D341Med (cell line): ENCODE measurements at regions not wholly inside any gene's neighbourhood (a gene's known extent, or its start where the extent isn't known, plus 50 kb on each side); places are given as distances from the start of the nearest gene placed in this dataset.

Experiments
- DNase-seq: peaks from one replicate; pipeline ENCODE4 v3.0.0; 2012; ENCODE audit warnings: low spot score

DNA sequence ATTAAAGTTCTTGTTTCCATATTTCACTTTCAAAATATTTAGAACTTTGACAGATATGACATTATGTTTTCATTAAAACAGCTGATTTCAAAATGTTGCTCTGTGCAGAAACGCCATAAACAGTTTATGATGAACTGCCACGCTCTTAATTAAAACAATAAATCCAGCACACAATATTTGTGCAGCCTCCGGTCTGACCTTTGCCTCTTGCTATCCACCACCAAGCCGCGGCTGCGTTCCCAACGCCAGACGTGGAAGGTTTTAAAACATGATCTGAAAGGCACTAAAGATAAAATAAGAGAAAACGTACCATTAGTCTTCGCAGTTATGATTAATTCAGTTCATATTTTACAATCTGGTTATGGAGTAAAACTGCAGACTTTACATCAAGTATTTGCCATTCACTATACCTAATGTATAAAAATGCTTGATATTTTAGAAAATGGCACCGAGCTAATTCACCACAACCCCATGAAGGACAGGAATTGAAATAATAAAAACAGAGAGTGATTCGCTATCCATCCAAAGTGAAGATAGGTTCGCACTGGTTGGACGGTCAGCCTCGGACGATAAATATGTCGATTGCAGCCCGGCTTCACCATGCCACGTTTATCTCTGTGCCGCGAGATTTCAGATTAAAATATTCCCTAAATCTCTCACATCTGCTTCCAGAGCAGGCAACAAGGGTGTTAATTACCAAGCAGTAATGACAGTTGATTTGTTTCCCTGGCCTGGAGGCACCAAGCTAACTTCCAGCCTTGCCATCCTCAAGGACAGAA is 103.3 kb upstream of the ZNF507 start:
- DNase-seq: no peak

GRCh38 chr19:32246006-32246405 is 99.4 kb upstream of the ZNF507 start:
- no peak for DNase-seq

GRCh38 chr19:32251634-32252332 is 93.6 kb upstream of the ZNF507 start:
- no peak for DNase-seq

GRCh38 chr19:32252333-32252669 is 93.1 kb upstream of the ZNF507 start:
- DNase-seq: no peak

DNA sequence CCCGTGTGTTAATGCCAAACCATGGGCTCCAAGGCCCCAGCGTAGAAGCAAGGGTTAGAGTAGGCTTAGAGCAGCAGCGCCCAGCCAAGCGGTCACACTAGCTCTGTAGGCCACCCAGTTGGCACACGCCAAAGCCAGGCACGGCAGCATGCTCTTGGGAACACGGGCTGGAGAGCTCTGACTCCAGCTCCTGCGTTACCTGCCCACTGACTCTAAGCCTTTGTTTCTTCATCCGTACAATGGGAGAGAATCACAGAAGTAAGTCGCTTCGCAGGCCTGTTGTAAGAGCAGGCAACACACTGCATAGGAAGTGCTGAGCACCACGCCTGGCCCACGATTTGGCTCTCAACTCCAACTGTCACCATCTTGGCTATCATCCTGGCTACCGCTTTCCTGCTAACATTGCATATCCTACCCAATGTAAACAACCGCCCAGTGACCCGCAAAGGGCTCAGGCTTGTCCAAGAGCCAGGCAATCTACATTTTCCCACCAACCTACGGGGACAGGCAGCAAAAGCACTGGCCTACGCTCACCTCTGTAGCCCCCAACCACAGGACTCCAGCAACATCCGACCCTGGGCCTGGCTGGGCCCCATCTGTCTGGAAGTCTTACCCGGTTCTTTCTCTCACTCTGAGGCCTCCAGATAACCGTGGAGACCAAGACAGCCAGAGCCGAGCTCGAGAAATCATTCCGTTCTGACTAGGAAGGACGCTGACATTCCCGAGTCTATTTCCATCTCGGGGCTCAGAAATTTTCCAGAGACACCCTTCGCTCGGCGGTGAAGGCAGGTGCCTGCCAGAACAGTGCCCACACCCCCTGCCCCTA is 91.5 kb upstream of the ZNF507 start:
- no peak for DNase-seq

DNA sequence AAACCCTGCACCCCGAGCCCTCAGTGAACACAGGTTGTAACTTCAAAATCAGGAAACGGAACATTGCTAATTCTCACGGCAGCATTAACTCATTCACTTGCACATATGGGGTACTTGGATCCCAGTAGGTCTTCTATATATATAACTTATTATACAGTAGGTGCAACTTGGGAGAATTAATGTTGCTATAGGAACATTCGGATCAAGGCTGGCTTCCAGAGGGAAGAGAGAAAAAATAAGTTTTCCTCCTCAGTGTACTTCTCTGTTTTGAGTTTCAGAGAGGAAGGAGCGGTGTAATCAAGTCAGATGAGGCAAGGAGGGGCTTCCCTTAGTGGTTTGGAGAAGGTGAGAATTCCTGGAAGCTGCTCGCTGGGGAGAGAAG is 90.9 kb upstream of the ZNF507 start:
- DNase-seq: no peak

GRCh38 chr19:32255536-32256295 is 89.7 kb upstream of the ZNF507 start:
- DNase-seq: no peak

DNA sequence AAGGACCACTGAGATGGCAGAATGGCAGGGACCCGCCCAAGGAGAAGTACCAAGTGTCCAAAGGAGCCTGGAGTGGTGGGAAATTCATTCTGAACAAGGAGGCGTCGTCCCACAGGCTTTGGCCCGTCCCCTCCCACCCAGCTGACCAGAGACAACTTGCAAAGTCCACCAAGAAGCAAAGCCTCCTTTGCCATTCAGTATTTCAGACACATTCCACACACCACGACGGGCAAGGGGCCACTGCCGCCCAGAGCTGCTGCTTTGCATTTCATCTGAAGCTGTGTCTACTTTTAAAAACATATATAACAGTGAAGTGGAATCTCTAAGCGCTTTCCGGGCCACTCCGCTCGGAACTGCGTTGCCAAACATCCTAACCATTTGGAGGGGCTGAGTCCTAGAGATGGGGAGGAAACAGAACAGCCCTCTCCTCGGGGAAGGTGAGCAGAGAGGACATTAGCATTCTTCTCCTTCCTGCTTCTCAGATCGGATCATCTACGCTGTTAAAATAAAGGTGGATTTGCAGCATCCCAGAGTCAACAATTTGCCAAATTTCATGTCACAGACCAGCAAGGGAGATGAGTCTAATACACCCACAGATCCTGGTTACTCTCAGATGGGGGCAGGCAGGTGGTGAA is 89.0 kb upstream of the ZNF507 start:
- DNase-seq: no peak

GRCh38 chr19:32257326-32258073 is 87.9 kb upstream of the ZNF507 start:
- DNase-seq: no peak

DNA sequence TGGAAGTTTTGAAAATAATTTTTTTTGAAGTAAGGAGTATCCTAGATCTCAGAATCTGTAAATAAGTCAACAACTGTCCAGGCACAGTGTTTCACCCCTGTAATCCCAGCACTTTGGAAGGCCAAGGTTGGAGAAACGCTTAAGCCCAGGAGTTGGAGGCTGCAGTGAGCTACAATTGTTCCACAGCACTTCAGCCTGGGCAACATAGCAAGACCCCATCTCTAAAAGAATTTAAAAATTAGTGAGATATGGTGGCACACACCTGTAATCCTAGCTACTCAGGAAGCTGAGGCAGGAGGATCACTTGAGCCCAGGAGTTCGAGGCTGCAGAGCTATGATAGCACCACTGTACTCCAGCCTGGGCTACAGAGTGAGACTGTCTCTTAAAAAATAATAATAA is 87.2 kb upstream of the ZNF507 start:
- DNase-seq: no peak

DNA sequence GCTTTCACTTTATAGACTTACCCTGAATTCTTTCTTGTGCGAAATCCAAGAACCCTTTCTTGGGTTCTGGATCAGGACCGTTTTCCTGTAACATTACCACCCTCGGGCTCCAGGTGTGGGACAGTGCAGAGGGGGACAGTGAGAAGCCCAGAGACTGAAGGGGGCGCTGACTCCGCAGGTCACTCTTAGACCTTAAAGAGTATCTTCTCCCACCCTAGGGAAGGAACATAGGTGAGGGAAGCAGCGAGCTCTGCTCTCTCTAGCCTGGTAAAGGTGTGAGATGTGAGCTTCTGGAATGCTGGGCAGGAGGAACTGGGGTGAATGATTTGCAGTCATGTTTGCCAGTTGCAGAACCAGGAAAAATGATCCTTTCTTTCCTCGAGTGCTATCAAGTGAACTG is 80.8 kb upstream of the ZNF507 start:
- no peak for DNase-seq

GRCh38 chr19:32265995-32266394 is 79.4 kb upstream of the ZNF507 start:
- DNase-seq: no peak

DNA sequence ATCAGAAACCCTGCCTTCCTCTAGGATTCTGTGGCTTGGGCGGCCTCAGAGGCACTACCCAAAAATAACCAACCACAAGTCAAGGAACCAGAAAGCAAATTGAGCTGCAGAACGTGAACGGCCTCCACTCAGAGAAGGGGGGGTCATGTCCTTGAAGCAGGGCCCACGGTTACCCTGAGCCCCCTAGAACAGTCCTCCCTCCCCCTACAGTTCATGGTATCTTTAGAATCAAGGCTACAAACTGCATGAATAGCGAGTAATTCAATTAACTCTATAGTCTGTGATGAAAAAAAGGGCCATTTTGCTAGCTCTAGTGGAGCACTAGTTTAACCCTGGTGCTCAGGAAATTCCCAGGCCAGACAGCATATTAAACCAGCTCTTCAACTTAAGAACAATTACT is 79.0 kb upstream of the ZNF507 start:
- DNase-seq: no peak

DNA sequence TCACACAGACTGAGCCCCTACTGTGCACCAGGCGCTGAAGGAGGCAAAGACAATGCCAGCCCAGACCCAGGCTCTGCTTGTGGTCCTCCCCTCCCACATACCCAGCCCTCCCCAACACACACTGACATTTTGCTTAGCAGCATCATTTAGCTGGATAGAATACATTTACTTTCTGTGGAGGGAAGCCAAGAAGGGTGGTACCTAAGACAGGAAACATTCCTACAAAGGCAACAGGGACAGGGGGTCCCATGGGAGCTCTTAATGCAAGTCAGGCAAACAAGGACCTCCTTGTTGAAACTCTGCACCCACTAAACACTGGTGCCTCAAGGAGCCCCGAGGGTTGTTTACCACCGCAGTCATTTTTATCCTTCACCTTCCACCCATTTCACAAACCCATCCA is 77.0 kb upstream of the ZNF507 start:
- no peak for DNase-seq

DNA sequence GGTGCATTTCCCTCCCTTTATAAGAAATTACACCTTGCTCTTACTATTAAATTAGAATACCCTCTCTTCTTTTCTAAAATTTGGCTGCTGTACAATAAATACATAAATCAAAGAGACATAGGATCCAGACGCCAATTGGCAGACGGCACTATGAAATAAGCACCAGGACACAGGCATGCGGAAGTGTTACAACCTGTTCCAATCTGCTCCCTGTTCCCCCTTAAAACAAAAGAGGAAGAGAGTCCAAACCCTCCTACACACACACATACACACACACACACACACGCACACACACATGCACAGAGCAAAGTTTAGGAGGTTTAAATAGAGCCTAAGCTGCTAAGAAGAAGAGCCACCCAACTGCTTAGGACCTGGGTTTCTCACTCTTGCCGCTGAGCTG is 75.6 kb upstream of the ZNF507 start:
- DNase-seq: no peak

- DNase-seq: no peak
Measured at GRCh38 chr19:32273483-32273882, 71.9 kb upstream of the ZNF507 start.

- no peak for DNase-seq
Measured at GRCh38 chr19:32287086-32287485, 58.3 kb upstream of the ZNF507 start.

- peak; percentile 60 for DNase-seq
Measured at GRCh38 chr19:32287811-32288227, 57.6 kb upstream of the ZNF507 start.

DNA sequence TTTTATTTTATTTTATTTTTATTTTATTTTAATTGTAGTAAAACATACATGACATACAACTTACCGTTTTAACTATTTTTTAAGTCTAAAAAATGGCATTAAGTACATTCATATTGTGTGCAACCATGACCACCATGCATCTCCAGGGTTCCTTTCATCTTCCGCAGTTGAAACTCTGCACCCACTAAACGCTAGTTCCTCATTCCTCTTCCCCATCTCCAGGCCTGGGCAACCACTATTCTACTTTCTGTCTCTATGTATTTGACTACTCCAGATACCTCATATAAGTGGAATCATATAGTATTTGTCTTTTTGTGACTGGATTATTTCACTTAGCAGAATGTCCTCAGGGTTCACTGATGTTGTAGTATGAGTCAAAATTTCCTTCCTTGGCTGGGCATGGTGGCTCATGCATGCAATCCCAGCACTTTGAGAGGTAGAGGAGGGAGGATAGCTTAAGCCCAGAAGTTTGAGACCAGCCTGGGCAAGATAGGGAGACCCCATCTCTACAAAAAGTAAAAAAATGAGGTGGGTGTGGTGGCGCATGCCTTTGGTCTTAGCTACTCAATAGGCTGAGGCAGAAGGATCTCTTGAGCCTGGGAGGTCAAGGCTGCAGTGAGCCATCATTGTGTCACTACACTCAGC is 55.7 kb upstream of the ZNF507 start:
- no peak for DNase-seq

DNA sequence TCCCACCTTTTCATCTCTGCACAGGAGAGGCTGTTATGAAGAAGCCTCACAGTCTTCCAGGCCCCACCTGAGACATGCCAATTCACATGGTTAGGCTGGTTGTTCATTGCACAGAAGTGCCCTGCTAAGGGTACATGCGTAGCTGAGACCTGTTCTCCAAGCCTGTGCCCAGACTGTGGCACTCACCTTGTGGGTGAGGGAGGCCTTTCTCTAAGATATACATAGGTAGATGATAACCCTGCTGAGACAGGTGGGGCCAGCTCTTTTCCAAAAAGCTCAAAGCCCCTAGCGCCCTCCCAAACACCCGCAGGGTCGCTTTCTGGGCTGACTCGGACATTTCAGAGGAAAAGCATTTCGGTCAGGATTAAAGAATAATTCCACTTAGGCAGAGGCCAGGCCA is 53.5 kb upstream of the ZNF507 start:
- DNase-seq: no peak
